HepG2 (cell line): ENCODE measurements at regions not wholly inside any gene's neighbourhood (a gene's known extent, or its start where the extent isn't known, plus 50 kb on each side); places are given as distances from the start of the nearest gene placed in this dataset.

Source experiments
- FOXA1 ChIP-seq, 2 experiments: fragments of 450-650 bp in 1 of 2; sonication (generic) in 1 of 2; formaldehyde crosslinking in 1 of 2; IDR thresholded peaks; 2 replicates each; pipeline versions ENCODE4 v1.4.0 to v1.6.1; 2016 to 2020; ENCODE audit warnings: missing genetic modification reagents in 1 of 2
- GMEB2 ChIP-seq: IDR thresholded peaks from 2 replicates; pipeline ENCODE4 v1.6.1; 2016; ENCODE audit warnings: missing biosample characterization, missing genetic modification reagents, low read depth
- MYPOP ChIP-seq: sonication (generic); formaldehyde crosslinking; IDR thresholded peaks from 2 replicates; pipeline ENCODE4 v1.8.1; 2023; ENCODE audit warnings: mild to moderate bottlenecking, moderate library complexity, missing genetic modification reagents
- NAIF1 ChIP-seq: sonication (generic); formaldehyde crosslinking; IDR thresholded peaks from 2 replicates; pipeline ENCODE4 v1.5.0; 2020; ENCODE audit warnings: mild to moderate bottlenecking, missing genetic modification reagents, borderline replicate concordance
- ZBTB49 ChIP-seq: sonication (generic); formaldehyde crosslinking; IDR thresholded peaks from 2 replicates; pipeline ENCODE4 v1.4.0; 2020; ENCODE audit warnings: missing genetic modification reagents, borderline replicate concordance
- ZNF318 ChIP-seq: sonication (generic); formaldehyde crosslinking; IDR thresholded peaks from 2 replicates; pipeline ENCODE4 v1.4.0; 2020; ENCODE audit warnings: mild to moderate bottlenecking, missing genetic modification reagents
- ZNF33A ChIP-seq: sonication (generic); formaldehyde crosslinking; IDR thresholded peaks from 2 replicates; pipeline ENCODE4 v1.5.1; 2020; ENCODE audit warnings: missing genetic modification reagents, mild to moderate bottlenecking, moderate library complexity, borderline replicate concordance
- ZNF781 ChIP-seq: sonication (generic); formaldehyde crosslinking; IDR thresholded peaks from 2 replicates; pipeline ENCODE4 v1.5.1; 2020; ENCODE audit warnings: borderline replicate concordance, mild to moderate bottlenecking, missing genetic modification reagents; ENCODE audit errors: not compliant biosample characterization

GRCh38 chr16:63822818-63823217 lies 1299.0 kb downstream of the CDH11 start (continued):
- TF ChIP-seq ZBTB49 (CRISPR knock-in tag) (no peak), ZNF781 (no peak), NAIF1 (CRISPR knock-in tag) (no peak), MYPOP (no peak), GMEB2 (CRISPR knock-in tag) (no peak), ZNF318 (CRISPR knock-in tag) (no peak), FOXA1 (IDR thresholded peaks at IDR 0.05) (no peak), FOXA1 (CRISPR knock-in tag; IDR thresholded peaks at IDR 0.05) (no peak), ZNF33A (CRISPR knock-in tag) (no peak)
